GM21619 (cell line): ENCODE measurements at regions not wholly inside any gene's neighbourhood (a gene's known extent, or its start where the extent isn't known, plus 50 kb on each side); places are given as distances from the start of the nearest gene placed in this dataset.

ENCODE experiments used
- ATAC-seq: cut with Tn5 transposase; IDR thresholded peaks from one replicate; pipeline ENCODE4 v1.9.1; 2021; ENCODE audit not compliant: unreplicated experiment

DNA sequence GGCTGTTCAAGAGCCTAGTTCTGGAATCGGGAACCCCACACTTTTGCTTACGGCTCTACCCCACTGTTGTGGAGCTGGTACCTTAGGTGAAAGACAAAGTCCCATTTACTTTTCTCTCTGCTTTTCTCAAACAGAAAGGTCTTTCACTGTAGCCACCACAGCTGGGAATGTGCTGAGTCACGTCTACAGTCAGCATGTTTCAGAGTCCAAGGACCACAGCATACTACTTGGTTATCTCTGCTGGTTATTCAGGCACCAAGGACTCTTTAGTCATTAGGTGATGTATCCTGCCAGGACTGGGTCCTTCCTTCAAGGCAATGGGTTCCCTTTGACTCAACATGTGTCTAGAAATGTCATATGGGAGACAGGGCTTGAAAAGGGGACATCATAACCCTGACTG is 266.8 kb upstream of the STEAP1 start:
- ATAC-seq = no peak

DNA sequence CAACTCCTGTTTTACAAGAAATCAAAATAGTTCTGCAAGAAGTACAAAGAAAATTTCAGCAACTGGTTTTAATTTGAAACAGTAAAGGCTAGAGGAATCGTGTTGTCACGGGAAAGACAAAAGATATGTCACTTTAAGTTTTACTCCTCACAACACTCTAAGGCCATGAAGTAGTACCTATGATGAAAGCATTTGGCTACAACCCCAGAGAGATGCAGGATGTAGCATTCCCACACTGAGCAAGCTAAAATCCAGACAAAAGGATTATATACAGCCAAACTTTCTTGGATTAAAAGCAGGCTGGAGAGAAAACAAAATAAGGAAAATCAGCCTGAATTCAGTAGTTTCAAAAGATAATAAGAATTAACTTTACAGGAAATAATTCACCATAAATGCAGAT is 245.5 kb upstream of the STEAP1 start:
- ATAC-seq = no peak

DNA sequence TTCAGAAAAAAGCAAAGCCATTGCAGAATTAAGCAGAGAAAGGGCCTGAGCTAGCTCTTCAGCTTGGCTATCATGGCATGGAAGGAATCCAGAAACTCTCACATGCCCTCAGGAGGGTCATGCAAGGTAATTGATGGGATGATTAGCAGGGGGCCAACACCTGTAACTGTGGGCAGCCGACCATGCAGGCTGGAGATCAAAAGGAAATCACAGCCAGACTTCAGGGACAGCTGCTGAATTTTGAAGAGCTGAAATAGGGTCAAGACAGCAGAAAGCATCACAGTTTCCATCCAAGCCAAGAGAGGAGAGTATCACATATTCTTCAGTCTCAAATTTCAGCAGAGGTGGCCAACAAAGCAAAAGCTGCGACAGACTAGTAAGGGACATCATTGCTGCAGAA is 239.6 kb upstream of the STEAP1 start:
- ATAC-seq = no peak

DNA sequence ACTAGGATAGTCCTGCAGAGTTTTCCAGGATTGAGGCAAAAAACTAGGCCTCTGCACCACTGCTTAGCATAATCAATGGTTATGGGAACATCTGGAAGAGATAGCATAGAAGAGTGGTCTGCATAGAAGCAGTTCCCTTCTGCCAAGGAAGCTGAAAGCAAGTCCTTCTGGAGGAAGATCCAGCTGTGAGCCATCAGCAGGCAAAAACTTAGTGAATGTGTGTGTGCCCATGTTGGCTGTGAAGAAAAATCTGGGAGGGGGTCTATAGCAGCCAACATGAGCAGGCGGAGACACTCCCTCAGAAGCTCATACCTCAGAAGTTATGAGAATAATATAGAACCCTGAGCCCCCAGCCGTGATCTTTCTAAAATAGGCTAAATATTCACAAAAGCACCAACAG is 228.1 kb upstream of the STEAP1 start:
- ATAC-seq = no peak

DNA sequence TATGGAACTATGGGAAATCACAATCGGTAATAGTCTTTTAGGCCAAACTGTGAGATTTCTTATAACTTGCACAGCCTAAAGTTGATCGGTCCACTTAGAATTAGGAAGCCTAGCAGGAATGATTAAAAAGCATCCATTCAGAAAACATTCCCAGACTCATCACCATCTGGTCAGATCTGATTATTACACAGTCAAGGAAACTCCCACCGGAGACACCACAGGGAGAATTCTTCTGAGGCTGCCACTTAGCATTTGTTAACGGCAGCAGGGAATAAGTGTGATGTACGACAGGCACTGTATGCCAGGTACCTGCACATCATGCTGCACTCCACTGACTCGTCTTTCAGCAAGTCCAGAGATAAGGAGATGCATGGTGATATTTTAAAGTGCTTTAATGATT is 227.6 kb upstream of the STEAP1 start:
- ATAC-seq = no peak

DNA sequence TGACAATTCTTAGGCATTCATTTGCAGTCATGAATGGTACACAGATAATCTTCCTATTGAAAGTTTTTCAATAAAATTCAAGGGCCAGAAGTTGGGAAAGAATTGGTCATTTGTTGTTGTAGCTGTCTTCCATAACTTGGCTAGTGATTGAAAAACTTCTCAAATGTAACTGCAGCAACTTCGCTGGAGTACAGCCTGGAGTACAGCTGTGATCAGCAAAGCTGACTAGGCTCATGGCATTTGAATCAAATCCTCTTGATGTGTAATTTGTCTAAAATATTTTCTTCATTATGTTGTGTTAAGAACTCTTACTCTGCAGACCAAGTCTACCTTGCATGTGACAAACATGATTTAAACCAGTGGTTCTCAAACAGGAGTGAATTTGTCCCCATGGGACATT is 226.5 kb upstream of the STEAP1 start:
- no peak for ATAC-seq

DNA sequence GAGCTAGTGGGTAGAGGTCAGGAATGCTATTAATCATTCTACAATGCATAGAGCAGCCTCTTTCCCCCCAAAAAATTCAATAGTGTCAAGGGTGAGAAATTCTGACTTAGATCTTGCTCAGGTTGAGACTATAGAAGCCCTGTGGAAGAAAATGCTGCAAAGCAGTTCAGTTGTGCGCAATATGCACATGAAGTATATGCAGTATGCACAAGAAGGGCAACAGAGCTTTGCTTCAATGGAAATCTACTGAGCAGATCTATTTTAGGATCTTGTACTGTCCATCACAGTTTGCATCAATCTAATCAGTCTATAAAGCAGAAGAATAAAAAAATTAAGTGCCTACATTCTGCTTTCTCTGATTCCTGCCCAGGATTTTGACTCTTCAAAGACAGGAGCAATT is 225.8 kb upstream of the STEAP1 start:
- ATAC-seq = no peak

DNA sequence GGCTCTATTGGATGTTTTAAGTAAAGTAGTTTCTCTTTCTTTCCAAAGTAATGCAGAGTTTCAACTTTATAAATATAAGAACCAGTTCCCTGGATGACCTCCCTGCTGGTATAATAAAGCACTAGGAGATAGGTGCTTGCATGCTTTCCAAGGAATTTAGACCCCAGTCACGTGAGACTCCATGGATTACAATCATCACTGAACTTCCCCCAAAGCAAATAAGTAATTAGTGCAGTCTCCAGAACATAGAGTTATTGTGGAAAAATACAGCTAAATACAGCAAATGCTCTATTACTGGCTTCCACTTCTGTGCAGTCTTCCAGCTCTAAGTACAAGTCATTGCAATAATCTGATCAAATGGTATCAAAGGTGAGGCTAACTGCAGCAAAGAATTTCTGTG is 220.2 kb upstream of the STEAP1 start:
- no peak for ATAC-seq

DNA sequence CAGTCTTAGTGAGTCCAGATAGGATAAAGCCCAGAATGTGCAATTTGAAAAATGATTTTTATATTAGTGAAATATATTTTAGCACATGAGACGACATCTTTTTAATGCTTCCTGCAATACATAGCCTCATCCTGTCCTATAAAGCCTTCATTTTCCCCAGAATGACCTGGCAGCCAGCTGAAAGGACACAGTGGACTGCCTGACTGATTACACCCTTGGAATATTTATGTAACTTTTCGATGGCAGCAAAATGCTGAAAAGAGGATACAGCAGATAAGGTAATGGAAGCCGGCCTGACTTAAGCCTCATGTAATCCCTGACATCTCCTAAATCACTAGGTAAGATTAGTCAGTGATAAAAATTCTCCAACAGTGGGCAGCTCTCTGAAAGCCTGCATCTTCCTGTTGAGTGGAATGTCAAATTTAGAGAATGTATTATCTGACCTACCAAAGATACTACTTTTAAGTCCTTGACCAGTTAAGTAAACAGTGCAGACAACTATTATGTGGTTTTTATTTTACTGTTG is 210.7 kb upstream of the STEAP1 start:
- ATAC-seq = no peak

DNA sequence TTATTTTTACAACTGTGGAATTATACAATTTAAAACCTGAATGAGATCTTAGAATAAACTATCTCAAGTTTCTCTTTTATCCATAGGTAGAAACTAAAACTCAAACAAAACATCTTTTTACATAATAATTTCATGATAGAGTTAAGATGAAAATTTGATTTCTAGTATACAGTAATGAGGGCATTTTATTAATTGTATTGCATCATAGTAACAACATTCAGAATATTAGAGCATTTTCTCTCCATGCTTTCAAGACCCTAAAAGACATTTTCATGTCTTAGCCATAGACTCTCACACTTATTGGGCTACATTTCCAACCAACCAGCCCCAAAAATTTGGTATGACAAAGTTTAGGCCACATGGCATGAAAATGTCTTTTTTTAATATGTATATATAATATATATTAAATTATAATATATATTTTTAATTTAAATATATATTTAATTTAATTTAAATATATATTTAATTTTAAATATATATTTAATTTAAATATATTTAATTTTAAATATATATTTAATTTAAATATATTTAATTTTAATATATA is 195.7 kb upstream of the STEAP1 start:
- no peak for ATAC-seq

DNA sequence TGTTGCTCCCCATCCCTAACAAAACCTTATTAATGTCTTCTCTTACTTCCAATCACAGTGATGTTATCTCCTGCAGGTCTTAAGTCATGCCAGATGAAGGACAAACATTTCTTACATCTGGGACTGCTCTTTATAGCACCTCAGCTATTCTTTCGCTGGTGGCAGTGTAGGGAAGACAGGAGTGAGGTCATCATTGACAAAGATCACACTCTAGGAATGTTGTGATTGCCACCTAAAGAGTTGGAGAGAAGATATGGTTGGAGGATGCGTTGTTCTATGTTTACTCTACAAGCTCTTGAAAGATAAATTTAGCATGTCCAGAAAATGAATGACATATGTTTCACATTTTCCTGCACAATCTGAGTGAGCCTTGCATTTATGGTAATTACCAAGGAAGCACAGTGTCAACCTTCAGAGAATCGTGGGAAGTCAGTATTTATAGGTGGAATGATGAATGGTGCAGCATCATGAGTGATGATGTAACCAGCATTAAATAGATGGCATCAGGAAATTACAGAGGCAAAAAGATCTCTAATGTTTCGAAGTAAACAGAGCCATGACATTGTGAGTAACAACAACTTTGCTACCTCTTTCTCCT is 188.1 kb upstream of the STEAP1 start:
- ATAC-seq = no peak

DNA sequence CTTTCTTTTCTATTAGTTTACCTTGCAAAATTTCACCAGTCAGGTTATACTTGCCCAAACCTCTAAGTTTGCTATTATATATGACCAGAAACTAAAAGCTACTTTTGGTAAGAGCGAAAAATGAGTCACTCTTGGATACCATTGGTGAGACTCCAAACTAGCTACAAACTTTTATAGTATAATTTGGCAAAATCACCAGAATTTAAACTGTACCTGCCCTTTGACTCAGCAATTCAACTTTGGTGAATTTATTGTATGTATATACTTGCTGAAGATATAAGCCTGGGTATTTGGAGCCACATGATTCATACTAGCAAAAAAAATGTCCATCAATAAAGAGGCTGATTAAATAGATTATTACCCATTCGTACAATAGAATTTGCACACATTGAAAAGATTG is 178.7 kb upstream of the STEAP1 start:
- no peak for ATAC-seq

DNA sequence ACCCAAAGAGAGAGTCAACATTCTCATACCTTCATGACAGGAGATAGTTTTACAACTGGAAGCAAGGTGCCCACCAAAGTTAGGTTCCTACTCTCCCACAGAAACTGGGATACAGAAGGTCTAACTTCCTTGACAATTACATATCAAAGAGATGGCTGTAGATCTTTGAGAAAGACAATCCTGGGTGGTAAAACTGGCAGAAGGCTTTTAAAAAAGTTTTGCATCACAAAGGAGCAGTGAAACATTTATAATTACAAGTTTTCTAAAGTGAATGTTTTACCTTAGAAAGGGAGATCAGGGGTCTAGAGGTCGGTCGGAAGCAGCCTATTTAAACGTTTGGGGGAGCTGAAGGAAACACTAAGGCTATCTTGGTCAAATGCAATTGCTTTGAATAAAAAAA is 166.6 kb upstream of the STEAP1 start:
- ATAC-seq = no peak

DNA sequence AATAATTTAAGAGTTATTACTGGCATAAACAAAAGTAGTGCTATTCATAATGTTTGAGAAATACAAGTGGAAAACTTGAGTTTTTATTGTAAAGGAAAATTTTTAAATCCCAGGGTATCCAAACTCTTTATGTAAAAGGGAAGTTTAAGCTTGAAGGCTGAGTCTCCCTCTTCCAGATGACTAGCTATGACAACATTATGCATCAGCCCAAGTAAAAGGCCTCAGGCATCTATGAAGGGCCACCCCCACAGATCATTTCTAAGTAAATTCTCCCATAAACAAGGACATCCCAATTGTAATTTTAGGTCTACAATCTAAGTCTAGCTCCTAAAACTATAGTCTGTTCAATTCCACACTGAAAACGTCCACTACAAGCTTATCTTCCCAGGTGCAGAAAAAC is 166.2 kb upstream of the STEAP1 start:
- ATAC-seq = no peak

DNA sequence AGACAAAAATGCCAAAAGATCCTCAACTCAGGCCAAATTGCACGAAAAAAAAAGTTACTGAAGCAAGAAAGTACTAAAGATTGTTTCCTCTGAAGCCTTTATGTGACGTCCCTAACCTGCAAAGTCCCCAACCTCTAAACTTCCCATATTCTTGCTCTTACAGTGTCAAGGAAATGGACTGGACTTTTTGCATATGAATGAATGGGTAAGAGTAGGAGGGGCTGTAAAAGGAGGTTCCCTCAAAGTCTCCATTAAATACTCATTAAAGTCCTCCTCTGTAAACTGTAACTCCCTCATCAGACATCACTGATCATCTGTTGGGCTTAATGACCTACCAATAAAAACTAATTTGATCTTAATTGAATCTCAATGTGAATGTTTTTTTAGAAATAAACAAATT is 164.8 kb upstream of the STEAP1 start:
- no peak for ATAC-seq

DNA sequence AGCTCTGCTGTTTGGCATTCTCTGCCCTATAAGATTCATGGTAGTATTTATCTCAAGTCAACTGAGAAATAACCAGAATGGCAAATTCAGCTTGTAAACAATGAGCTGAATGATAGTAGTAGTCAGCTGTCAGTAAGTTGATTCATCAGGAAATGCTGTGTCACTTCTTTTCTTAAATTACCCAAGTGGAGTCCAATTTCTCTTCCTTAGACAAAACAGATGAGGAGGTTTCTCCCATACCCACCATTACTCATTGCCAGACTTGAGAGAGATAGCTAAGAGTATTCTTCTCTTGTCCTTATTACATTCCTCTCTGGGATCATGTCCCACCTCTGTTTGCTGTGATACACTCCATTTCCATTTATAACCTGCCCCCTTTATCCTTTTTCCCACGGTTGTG is 159.8 kb upstream of the STEAP1 start:
- no peak for ATAC-seq

DNA sequence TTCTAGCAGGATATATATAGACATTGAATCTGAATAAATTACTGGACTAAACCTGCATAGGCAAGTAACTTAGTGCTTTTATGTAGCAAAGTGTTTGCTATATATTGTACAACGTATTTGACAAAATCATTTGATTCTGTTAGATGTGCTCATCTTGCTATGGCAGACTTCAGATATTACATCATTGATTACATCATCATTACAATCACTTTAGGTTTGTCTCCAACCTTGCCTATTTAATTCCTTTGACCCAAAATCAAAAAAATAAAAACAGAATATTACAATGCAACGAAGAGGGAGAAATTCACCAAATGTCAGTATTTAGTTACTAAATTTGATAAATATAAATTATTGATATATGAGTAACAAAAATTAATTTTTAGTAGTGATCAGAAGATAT is 155.7 kb upstream of the STEAP1 start:
- no peak for ATAC-seq

DNA sequence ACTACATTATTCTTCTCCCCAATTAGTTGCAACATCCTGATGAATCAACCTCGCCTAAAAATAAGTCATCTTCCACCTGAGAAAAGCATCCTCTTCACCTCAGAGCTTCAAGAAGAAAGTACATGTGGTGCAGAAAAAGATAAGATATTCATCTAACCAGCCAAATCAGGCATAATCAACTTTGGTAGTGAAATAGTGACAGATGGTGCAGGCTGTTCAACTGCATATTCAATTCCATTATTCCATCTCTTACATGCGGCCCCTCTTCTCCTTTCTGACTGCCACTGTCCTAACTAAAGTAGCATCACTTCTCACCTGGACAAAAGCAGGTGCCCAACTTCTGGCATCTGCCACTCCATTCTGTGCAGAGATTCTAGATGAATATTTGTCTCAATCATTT is 148.4 kb upstream of the STEAP1 start:
- no peak for ATAC-seq

DNA sequence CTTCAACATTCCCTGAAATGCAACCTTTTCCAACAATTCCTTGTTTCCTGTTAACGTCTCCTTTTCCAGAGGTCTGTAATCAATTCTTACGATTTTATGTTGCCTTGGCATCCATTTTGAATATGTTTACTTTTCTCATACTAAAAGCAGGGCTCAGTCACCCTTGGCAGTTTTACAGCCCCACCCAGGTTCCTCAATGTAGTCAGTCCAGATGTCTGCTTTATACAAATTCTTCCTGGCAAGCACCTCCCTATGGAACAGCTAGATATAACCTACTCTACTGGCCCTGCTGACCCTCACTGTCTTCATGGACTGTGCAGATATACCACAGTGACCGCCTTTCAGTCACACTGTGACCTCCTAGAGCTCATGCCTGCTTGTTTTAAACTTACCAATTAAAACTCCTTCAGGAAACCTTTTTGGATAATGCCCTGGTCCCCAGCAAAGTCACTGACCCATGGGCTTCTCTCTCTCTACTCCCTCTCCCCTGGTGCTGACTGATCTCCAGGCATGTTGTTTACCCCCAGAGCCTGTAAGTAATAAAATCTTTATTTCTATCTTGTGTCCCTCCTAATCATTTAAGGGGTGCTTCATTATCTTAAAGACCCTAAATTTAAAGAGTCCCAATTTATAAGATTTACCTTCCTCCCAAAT is 147.1 kb upstream of the STEAP1 start:
- ATAC-seq = no peak

DNA sequence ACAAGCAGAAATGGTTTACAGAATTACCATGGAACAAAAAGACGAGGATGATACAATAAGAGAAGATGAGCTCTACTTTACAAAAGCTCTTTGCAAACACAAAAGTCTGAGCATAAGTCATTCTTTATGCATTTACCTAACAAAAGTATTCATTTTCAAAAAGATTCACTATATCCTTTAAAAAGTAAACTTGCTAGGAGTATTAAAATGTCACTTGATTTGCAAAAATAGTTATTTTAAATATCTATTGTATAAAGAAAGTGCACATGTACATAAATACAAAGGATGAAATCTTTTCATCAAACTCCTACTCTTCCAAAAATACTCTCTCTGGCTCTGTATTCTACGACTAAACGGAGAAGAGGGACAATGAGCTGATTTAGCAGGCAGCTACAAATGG is 146.4 kb upstream of the STEAP1 start:
- ATAC-seq = no peak

DNA sequence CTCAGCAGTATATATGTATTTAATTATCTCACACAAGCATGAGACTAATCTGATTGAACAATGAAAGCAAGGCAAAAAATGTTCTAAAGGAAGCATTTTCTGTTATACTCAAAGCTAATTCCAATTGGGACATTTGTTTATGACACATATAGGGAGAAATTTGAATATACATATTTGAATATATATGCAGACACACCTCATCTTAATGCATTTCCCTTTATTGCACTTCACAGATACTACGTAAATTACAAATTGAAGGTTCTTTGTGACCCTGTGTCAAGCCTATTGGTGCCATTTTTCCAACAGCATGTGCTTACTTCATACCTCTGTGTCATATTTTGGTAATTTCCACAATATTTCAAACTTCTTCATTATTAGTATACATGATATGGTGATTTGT is 132.1 kb upstream of the STEAP1 start:
- ATAC-seq = no peak

DNA sequence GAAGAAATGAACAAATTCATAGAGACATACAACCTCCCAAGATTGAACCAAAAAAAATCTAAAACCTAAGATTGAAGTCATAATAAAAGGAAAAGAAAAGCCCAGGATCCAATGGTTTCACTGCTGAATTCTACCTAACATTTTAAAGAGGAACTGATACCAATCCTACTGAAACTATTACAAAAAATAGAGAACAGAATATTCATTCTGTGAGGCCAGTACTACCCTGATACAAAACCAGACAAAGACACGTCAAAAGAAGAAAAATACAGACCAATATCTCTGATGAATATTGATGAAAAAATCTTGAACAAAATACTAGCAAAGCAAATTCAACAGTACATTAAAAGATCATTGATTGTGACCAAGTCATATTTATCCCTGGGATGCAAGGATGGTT is 128.5 kb upstream of the STEAP1 start:
- no peak for ATAC-seq

DNA sequence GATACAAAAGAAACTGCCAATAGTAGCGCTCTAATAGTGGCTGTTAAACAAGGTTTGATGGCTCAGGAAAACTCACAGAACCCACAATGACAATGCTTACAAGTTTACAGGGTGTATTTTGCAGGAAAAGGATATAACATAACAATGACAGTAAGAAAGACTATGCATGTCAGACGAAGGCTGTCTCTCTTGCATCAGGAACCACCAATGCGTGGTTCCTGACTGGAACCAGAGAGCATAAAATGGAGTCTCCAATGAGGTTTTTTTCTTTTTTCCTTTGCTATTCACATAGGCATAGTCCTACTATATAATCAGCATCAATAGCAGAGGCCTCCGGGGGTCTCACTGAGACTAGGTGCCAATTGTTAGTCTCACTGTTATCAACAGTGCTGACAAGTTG is 120.4 kb upstream of the STEAP1 start:
- no peak for ATAC-seq
